Thyroid gland (tissue), 4 donors: ENCODE measurements at regions not wholly inside any gene's neighbourhood (a gene's known extent, or its start where the extent isn't known, plus 50 kb on each side); places are given as distances from the start of the nearest gene placed in this dataset.

ENCODE experiments used
- DNase-seq, 2 donors: peaks; one replicate each; pipeline ENCODE4 v3.0.0-alpha.2; 2019
- H3K27ac ChIP-seq, 3 donors: fragments of 200-600 bp; sonication (generic); 1 replicate in 2 of 3; 2 replicates in 1 of 3; pipeline ENCODE4 v1.5.1; 2016 to 2019; ENCODE audit warnings: mild to moderate bottlenecking in 1 of 3, moderate library complexity in 1 of 3
- H3K27me3 ChIP-seq: fragments of 200-600 bp; sonication (generic); one replicate; pipeline ENCODE4 v1.5.1; 2019
- H3K36me3 ChIP-seq, 2 donors: fragments of 200-600 bp; sonication (generic); one replicate each; pipeline ENCODE4 v1.5.1; 2016 to 2019
- H3K4me1 ChIP-seq, 2 donors: fragments of 200-600 bp; sonication (generic); one replicate each; pipeline ENCODE4 v1.5.1; 2017 to 2019
- H3K4me3 ChIP-seq, 3 donors: fragments of 200-600 bp; sonication (generic); replicated peaks in 1 of 3; 1 replicate in 2 of 3; 2 replicates in 1 of 3; pipeline ENCODE4 v1.5.1; 2016; ENCODE audit warnings: mild to moderate bottlenecking in 1 of 3
- H3K9me3 ChIP-seq: fragments of 200-600 bp; sonication (generic); one replicate; pipeline ENCODE4 v1.5.1; 2017
- CTCF ChIP-seq, 6 experiments: fragments of 200-600 bp in 3 of 6; fragments of 450-650 bp in 3 of 6; sonication (generic) in 3 of 6; IDR thresholded peaks; one replicate each; pipeline ENCODE4 v1.5.1; 2016 to 2019; ENCODE audit warnings: antibody characterized with exemption in 6 of 6, mild to moderate bottlenecking in 2 of 6, inconsistent platforms in 1 of 6, moderate library complexity in 1 of 6
- POLR2A ChIP-seq, 2 donors: fragments of 450-650 bp; IDR thresholded peaks; one replicate each; pipeline ENCODE4 v1.6.1; 2017; ENCODE audit warnings: antibody characterized with exemption in 2 of 2, mild to moderate bottlenecking in 2 of 2, moderate library complexity in 1 of 2
- WGBS, 2 donors: methylation state at CpG; one replicate each; pipeline ENCODE4 v1.1.5; 2017; 5-methylcytosine and 5-hydroxymethylcytosine counted together
- intact Hi-C: fragments of 100-400 bp; cut with DNase I; formaldehyde crosslinking; loops from one replicate; pipeline ENCODE4 v1.15.1; 2023

GRCh38 chr6:50527985-50528384 is 185.3 kb upstream of the TFAP2D start:
- H3K4me1 ChIP-seq, result no peaks in the 10 kb centered on the region
- WGBS, 2 donors, result 85 to 93% methylated on average over 2 of the region's 2 CpGs
- no peak overlapping the region for H3K27ac ChIP-seq
- H3K9me3 ChIP-seq, result no peaks in the 10 kb centered on the region
- no peak for TF ChIP-seq POLR2A (IDR thresholded peaks at IDR 0.05)
- no peak for TF ChIP-seq CTCF (IDR thresholded peaks at IDR 0.05)
- no peaks in the 10 kb centered on the region for H3K27me3 ChIP-seq
- intact Hi-C loops, result no loop called here
- H3K4me3 ChIP-seq, result no peak overlapping the region
- H3K36me3 ChIP-seq, result no peaks in the 10 kb centered on the region
- no peak for DNase-seq

GRCh38 chr6:50539447-50539846 is 173.9 kb upstream of the TFAP2D start:
- Histone ChIP-seq H3K27ac (no peak overlapping the region), H3K4me1 (no peaks in the 10 kb centered on the region), H3K9me3 (no peaks in the 10 kb centered on the region), H3K36me3 (no peaks in the 10 kb centered on the region), H3K27me3 (no peaks in the 10 kb centered on the region), H3K4me3 (no peak overlapping the region)
- intact Hi-C loops, result no loop called here
- 45 to 53% methylated on average over 1 of the region's 1 CpG for WGBS, 2 donors
- no peak for DNase-seq
- no peak for TF ChIP-seq POLR2A (IDR thresholded peaks at IDR 0.05)
- TF ChIP-seq CTCF (IDR thresholded peaks at IDR 0.05), result no peak

GRCh38 chr6:50541941-50542340 is 171.4 kb upstream of the TFAP2D start:
- WGBS, 2 donors, result 63 to 87% methylated on average over 2 of the region's 2 CpGs
- DNase-seq, result no peak
- TF ChIP-seq POLR2A (IDR thresholded peaks at IDR 0.05) (no peak), CTCF (IDR thresholded peaks at IDR 0.05) (no peak)
- Histone ChIP-seq H3K27me3 (no peaks in the 10 kb centered on the region), H3K36me3 (no peaks in the 10 kb centered on the region), H3K4me1 (no peaks in the 10 kb centered on the region), H3K4me3 (no peak overlapping the region), H3K27ac (no peak overlapping the region), H3K9me3 (no peaks in the 10 kb centered on the region)
- intact Hi-C loops, result no loop called here

- no peak for TF ChIP-seq CTCF (IDR thresholded peaks at IDR 0.05)
- no peak for TF ChIP-seq POLR2A (IDR thresholded peaks at IDR 0.05)
- Histone ChIP-seq H3K4me1 (no peaks in the 10 kb centered on the region), H3K27ac (no peak overlapping the region), H3K9me3 (no peaks in the 10 kb centered on the region), H3K4me3 (no peak overlapping the region), H3K36me3 (no peaks in the 10 kb centered on the region), H3K27me3 (no peaks in the 10 kb centered on the region)
- WGBS, 2 donors, result 57 to 60% methylated on average over 7 of the region's 7 CpGs
- intact Hi-C loops, result no loop called here
- no peak for DNase-seq
Observed at GRCh38 chr6:50543666-50544065, 169.7 kb upstream of the TFAP2D start.

GRCh38 chr6:50549026-50549425 is 164.3 kb upstream of the TFAP2D start:
- Histone ChIP-seq H3K27me3 (no peaks in the 10 kb centered on the region), H3K27ac (no peak overlapping the region), H3K4me1 (no peaks in the 10 kb centered on the region), H3K4me3 (no peak overlapping the region), H3K36me3 (no peaks in the 10 kb centered on the region), H3K9me3 (no peaks in the 10 kb centered on the region)
- TF ChIP-seq POLR2A (IDR thresholded peaks at IDR 0.05) (no peak), CTCF (IDR thresholded peaks at IDR 0.05) (no peak)
- 58% methylated on average over 2 of the region's 2 CpGs for WGBS, 2 donors
- intact Hi-C loops, result no loop called here
- DNase-seq, result no peak
